ENCODE measurements at regions not wholly inside any gene's neighbourhood (a gene's known extent, or its start where the extent isn't known, plus 50 kb on each side); places are given as distances from the start of the nearest gene placed in this dataset.

- TF ChIP-seq CTCF (IDR thresholded peaks at IDR 0.05) (no peak), POLR2AphosphoS5 (IDR thresholded peaks at IDR 0.05) (no peak), POLR2A (IDR thresholded peaks at IDR 0.05) (no peak)
Measured at GRCh38 chr7:51543801-51544553, 227.4 kb upstream of the COBL start.
